ENCODE measurements at regions not wholly inside any gene's neighbourhood (a gene's known extent, or its start where the extent isn't known, plus 50 kb on each side); places are given as distances from the start of the nearest gene placed in this dataset.

- no peak overlapping the region for H3K27ac ChIP-seq (ENCODE audit: insufficient read length, low read depth, low read length)
- no peaks in the 10 kb centered on the region for H3K79me2 ChIP-seq (ENCODE audit: insufficient read depth, low read length)
- no peak overlapping the region for H2BK20ac ChIP-seq (ENCODE audit: low read depth, low read length, poor library complexity, severe bottlenecking)
- H3K27ac Mint-ChIP-seq: no peak overlapping the region
- H2BK12ac ChIP-seq (ENCODE audit: insufficient read length, low read depth, low read length): no peak overlapping the region
- H3K56ac ChIP-seq (ENCODE audit: insufficient read length, low read depth, low read length): no peak overlapping the region
- no peaks in the 10 kb centered on the region for H3K9me3 ChIP-seq (ENCODE audit: control insufficient read depth, low read depth, low read length)
- H3K4ac ChIP-seq (ENCODE audit: low read depth, low read length): no peak overlapping the region
- no peaks in the 10 kb centered on the region for H4K20me1 ChIP-seq (ENCODE audit: control insufficient read depth, insufficient read depth, insufficient read length)
- no peak overlapping the region for H2BK5ac ChIP-seq (ENCODE audit: insufficient read length, low read length)
- no peak overlapping the region for H4K5ac ChIP-seq (ENCODE audit: insufficient read length, low read depth, low read length)
- H2AFZ ChIP-seq (ENCODE audit: low read length): no peak overlapping the region
- H3K4me1 ChIP-seq (ENCODE audit: insufficient read depth, low read length): no peaks in the 10 kb centered on the region
- peaks cover 1% of the 10 kb centered on the region; the same call in 1 of the 2 replicates for H3K27me3 Mint-ChIP-seq (ENCODE audit: low read depth)
- no peaks in the 10 kb centered on the region for H3K36me3 Mint-ChIP-seq (ENCODE audit: insufficient read depth in 1 of 3, low read depth in 3 of 3)
- no peak overlapping the region for H3K23ac ChIP-seq (ENCODE audit: insufficient read length, low read depth, low read length)
- H3K14ac ChIP-seq (ENCODE audit: insufficient read depth, low read length): no peak overlapping the region
- DNase-seq: no peak
- H4K91ac ChIP-seq (ENCODE audit: insufficient read length, low read depth, low read length): no peak overlapping the region
- H3K23me2 ChIP-seq (ENCODE audit: insufficient read length, low read depth, low read length, poor library complexity, severe bottlenecking): no peaks in the 10 kb centered on the region
- no peak overlapping the region for H2BK15ac ChIP-seq (ENCODE audit: low read depth, low read length)
- no peak for TF ChIP-seq CTCF (conservative IDR thresholded peaks at IDR 0.05)
- no peak overlapping the region for H3K4me3 Mint-ChIP-seq
- H3T11ph ChIP-seq (ENCODE audit: low read length): no peak overlapping the region
- no peaks in the 10 kb centered on the region; a peak in 1 of 5 replicates for H3K9me3 Mint-ChIP-seq
- no peaks in the 10 kb centered on the region for H3K27me3 ChIP-seq (ENCODE audit: insufficient read depth, low read length)
- no peak overlapping the region for H3K9ac ChIP-seq (ENCODE audit: extremely low read depth, insufficient read length, low read length)
- H3K18ac ChIP-seq (ENCODE audit: insufficient read length, low read depth, low read length): no peak overlapping the region
- H4K8ac ChIP-seq (replicated peaks; ENCODE audit: insufficient read length, low read depth, low read length): no peak overlapping the region
- H2AK5ac ChIP-seq (ENCODE audit: insufficient read length, low read length): no peak overlapping the region
- no peak overlapping the region for H2BK120ac ChIP-seq (ENCODE audit: low read depth, low read length, poor library complexity, severe bottlenecking)
- no CpG with 5 or more reads among the region's 5 CpGs for WGBS (ENCODE audit: extremely low coverage, insufficient read length, low lambda C conversion rate)
- H3K79me1 ChIP-seq (ENCODE audit: insufficient read depth, low read depth, low read length, poor library complexity, severe bottlenecking): no peaks in the 10 kb centered on the region
- H3K4me2 ChIP-seq (ENCODE audit: insufficient read depth, insufficient read length, low read length): no peak overlapping the region
- no peaks in the 10 kb centered on the region for H3K4me1 Mint-ChIP-seq
Measured at GRCh38 chr12:127386723-127387122, 880.2 kb upstream of the TMEM132C start.

Data from H9 (cell line).